Transverse colon (tissue), 4 donors: ENCODE measurements at regions not wholly inside any gene's neighbourhood (a gene's known extent, or its start where the extent isn't known, plus 50 kb on each side); places are given as distances from the start of the nearest gene placed in this dataset.

Experiments
- EP300 ChIP-seq: sonication (generic); formaldehyde crosslinking; IDR thresholded peaks from one replicate; pipeline ENCODE4 v1.6.1; 2017; ENCODE audit warnings: antibody characterized with exemption, low read depth
- POLR2A ChIP-seq: fragments of 450-650 bp; IDR thresholded peaks from one replicate; pipeline ENCODE4 v1.6.1; 2016; ENCODE audit warnings: antibody characterized with exemption, mild to moderate bottlenecking, moderate library complexity
- POLR2AphosphoS5 ChIP-seq, 3 donors: sonication (generic); formaldehyde crosslinking; IDR thresholded peaks; one replicate each; pipeline ENCODE4 v1.6.1; 2016; ENCODE audit warnings: antibody characterized with exemption in 3 of 3
- TF ChIP-seq, protein P1 (sequence below), 5 experiments: fragments of 200-600 bp in 3 of 5; fragments of 450-650 bp in 2 of 5; sonication (generic) in 3 of 5; IDR thresholded peaks; 1 replicate in 2 of 5; 2 replicates in 3 of 5; pipeline ENCODE4 v1.5.1; 2016 to 2017; ENCODE audit warnings: antibody characterized with exemption in 5 of 5, inconsistent platforms in 3 of 5, mild to moderate bottlenecking in 2 of 5, moderate library complexity in 1 of 5

DNA sequence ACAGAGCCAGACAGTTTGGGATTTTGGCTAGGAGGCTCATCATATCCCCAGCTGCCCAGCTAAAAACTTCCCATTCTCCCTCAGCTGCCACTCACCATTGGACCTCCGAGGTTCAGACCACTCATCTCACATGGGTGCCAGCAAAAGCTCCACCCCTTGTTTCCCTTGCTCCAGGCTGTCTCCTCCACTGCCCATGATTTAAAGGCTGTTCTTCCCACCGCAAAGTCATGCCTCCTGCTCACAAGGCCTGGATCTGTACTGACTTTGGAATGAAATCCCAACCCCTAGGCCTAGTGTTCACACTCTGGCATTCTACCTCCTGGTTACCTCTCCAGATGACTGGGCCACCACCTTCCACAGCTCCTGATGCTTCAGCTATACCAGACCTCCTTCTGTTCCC, 142.2 kb upstream of the EOLA2 start:
- TF ChIP-seq POLR2A: no peak
- TF ChIP-seq, protein P1, sequence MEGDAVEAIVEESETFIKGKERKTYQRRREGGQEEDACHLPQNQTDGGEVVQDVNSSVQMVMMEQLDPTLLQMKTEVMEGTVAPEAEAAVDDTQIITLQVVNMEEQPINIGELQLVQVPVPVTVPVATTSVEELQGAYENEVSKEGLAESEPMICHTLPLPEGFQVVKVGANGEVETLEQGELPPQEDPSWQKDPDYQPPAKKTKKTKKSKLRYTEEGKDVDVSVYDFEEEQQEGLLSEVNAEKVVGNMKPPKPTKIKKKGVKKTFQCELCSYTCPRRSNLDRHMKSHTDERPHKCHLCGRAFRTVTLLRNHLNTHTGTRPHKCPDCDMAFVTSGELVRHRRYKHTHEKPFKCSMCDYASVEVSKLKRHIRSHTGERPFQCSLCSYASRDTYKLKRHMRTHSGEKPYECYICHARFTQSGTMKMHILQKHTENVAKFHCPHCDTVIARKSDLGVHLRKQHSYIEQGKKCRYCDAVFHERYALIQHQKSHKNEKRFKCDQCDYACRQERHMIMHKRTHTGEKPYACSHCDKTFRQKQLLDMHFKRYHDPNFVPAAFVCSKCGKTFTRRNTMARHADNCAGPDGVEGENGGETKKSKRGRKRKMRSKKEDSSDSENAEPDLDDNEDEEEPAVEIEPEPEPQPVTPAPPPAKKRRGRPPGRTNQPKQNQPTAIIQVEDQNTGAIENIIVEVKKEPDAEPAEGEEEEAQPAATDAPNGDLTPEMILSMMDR (IDR thresholded peaks at IDR 0.05): no peak
- TF ChIP-seq POLR2AphosphoS5 (IDR thresholded peaks at IDR 0.05): no peak
- no peak for TF ChIP-seq EP300
